Activated B cell treated with CpG ODN at 0.5 μM for 24 hours (primary cell): ENCODE measurements at regions not wholly inside any gene's neighbourhood (a gene's known extent, or its start where the extent isn't known, plus 50 kb on each side); places are given as distances from the start of the nearest gene placed in this dataset.
"Not testable (repeated sequence)": the region's sequence is repeated elsewhere in the genome, so short reads cannot be mapped to it uniquely, and the experiment has no call there.

Experiments
- ATAC-seq: fragments of 200-7000 bp; cut with Tn5 transposase; one replicate; pipeline ENCODE4 v1.10.0; 2021; ENCODE audit warnings: low read depth, mild to moderate bottlenecking, moderate library complexity
- CTCF ChIA-PET: fragments of 350-600 bp; sonication (Branson Sonifier 250); formaldehyde crosslinking; loops from one replicate; lab custom pipeline; 2021; ENCODE audit warnings: antibody characterized with exemption; lab: Charles Lee
- POLR2A ChIA-PET: fragments of 350-600 bp; sonication (Branson Sonifier 250); formaldehyde crosslinking; loops from one replicate; lab custom pipeline; 2021; ENCODE audit warnings: antibody characterized with exemption; lab: Charles Lee
- DNase-seq: peaks from one replicate; pipeline ENCODE4 v3.0.0; 2022
- H3K27ac Mint-ChIP-seq: one replicate; pipeline ENCODE4 v1.8.0; 2020; ENCODE audit warnings: mixed read lengths
- H3K27me3 Mint-ChIP-seq: one replicate; pipeline ENCODE4 v1.8.0; 2021; ENCODE audit warnings: mixed read lengths
- H3K36me3 Mint-ChIP-seq: one replicate; pipeline ENCODE4 v1.8.0; 2021; ENCODE audit warnings: low read depth, mixed read lengths
- H3K4me1 Mint-ChIP-seq: one replicate; pipeline ENCODE4 v1.8.0; 2021; ENCODE audit warnings: mixed read lengths
- H3K4me3 Mint-ChIP-seq: one replicate; pipeline ENCODE4 v1.8.0; 2020; ENCODE audit warnings: mild to moderate bottlenecking, mixed read lengths
- H3K9me3 Mint-ChIP-seq: one replicate; pipeline ENCODE4 v1.8.0; 2020; ENCODE audit warnings: mixed read lengths
- intact Hi-C: fragments of 100-400 bp; cut with micrococcal nuclease; formaldehyde crosslinking; loops from one replicate; pipeline ENCODE4 v1.15.1; 2024
- TF ChIP-seq, protein P1 (sequence below): fragments of 200-600 bp; IDR thresholded peaks from one replicate; pipeline ENCODE4 v1.8.0; 2022; ENCODE audit warnings: antibody characterized with exemption, mild to moderate bottlenecking

DNA sequence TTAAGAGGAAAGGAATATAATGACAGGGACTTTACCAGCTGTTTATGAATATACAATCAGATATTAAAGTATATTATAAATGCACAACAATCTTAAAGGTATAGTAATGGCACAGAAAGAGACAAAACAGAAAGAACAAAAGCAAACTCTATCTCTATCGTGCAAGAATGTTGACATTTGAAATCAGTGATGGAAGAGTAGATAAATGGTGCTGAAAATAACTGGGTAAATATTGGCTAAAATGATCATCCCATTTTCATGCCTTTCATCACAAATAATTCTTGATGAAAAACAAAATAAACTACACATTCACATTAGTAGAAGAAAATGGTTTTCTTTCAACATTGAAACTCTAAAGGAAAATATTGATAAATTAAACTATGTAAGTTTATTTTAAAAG, 495.9 kb downstream of the IRS1 start:
- ChIA-PET CTCF (no interaction called here), POLR2A (no interaction called here)
- ATAC-seq (no peak), DNase-seq (no peak)
- TF ChIP-seq, protein P1, sequence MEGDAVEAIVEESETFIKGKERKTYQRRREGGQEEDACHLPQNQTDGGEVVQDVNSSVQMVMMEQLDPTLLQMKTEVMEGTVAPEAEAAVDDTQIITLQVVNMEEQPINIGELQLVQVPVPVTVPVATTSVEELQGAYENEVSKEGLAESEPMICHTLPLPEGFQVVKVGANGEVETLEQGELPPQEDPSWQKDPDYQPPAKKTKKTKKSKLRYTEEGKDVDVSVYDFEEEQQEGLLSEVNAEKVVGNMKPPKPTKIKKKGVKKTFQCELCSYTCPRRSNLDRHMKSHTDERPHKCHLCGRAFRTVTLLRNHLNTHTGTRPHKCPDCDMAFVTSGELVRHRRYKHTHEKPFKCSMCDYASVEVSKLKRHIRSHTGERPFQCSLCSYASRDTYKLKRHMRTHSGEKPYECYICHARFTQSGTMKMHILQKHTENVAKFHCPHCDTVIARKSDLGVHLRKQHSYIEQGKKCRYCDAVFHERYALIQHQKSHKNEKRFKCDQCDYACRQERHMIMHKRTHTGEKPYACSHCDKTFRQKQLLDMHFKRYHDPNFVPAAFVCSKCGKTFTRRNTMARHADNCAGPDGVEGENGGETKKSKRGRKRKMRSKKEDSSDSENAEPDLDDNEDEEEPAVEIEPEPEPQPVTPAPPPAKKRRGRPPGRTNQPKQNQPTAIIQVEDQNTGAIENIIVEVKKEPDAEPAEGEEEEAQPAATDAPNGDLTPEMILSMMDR = no peak
- Mint-ChIP-seq H3K27me3 (no peaks in the 10 kb centered on the region), H3K36me3 (no peaks in the 10 kb centered on the region), H3K4me1 (peaks cover 20% of the 10 kb centered on the region), H3K9me3 (no peaks in the 10 kb centered on the region), H3K27ac (no peak overlapping the region), H3K4me3 (no peak overlapping the region)
- intact Hi-C loops = loop anchor here (2.0 kb wide), 1 partner anchor 495 kb away; the partner anchor contains the start of gene IRS1

DNA sequence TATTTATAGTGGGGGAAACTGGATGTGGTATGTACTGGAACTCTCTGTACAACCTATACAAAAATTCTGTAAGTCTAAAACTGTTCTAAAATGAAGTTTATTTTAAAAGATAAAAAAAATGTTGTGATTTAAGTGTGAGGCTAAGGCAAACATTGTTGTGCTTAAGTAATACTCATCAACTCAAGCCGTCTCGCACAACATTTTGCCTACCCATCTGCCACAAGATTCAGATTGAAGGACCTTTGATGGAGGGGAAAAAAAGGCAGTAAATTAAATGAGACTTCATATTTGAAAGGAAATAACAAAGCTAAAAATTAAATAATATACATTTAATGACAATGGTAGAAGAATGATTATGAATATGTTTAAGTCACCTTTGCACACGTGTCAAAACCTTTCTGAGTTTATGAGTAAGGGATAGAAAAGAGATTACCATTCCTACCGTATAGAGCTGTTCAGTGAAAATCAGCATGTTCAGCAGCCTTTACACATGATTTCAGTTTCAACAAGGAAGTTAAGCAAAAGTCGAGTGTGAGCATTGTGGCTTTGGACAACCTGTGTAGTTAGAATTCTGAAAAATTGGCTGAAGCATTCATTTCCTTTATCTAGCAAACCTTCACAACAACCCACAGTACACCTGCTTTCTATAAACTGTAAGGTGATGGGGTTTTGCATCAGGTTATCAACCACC, 499.3 kb downstream of the IRS1 start:
- H3K9me3 Mint-ChIP-seq = no peaks in the 10 kb centered on the region
- ChIA-PET POLR2A (no interaction called here), CTCF (interaction anchor here (0.6 kb wide), 1 partner anchor 502 kb away, joined by 3 read pairs; no protein-coding TSS in a partner anchor)
- peaks cover 12% of the 10 kb centered on the region for H3K4me1 Mint-ChIP-seq
- no peak for DNase-seq
- no peaks in the 10 kb centered on the region for H3K27me3 Mint-ChIP-seq
- peak; percentile 58 for ATAC-seq
- intact Hi-C loops = no loop called here
- no peak overlapping the region for H3K27ac Mint-ChIP-seq
- no peaks in the 10 kb centered on the region for H3K36me3 Mint-ChIP-seq
- no peak overlapping the region for H3K4me3 Mint-ChIP-seq
- TF ChIP-seq, protein P1 = no peak

DNA sequence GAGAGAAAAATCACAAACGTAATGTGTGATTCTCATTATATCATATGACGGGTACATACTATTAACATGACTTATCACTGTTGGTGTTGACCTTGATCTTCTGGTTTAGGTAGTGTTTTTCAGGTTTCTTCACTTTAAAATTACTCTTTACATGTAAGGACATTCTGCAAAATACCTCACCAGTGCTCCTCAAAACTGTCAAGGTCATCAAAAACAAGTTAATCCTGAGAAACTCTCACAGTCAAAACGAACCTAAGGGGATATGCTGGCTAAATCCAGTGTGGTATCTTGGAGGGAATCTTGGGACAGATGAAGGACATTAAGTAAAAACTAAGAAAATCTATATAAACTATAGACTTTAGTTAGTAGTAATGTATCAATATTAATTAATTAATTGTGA, 499.8 kb downstream of the IRS1 start:
- Mint-ChIP-seq H3K27me3 (no peaks in the 10 kb centered on the region), H3K36me3 (no peaks in the 10 kb centered on the region), H3K4me3 (no peak overlapping the region), H3K27ac (no peak overlapping the region), H3K9me3 (no peaks in the 10 kb centered on the region), H3K4me1 (peaks cover 10% of the 10 kb centered on the region)
- TF ChIP-seq, protein P1 = no peak
- POLR2A ChIA-PET = no interaction called here
- no peak for DNase-seq
- CTCF ChIA-PET = no interaction called here
- intact Hi-C loops = loop anchor here (1.0 kb wide), 1 partner anchor 8 kb away; no protein-coding TSS in a partner anchor
- ATAC-seq = no peak

DNA sequence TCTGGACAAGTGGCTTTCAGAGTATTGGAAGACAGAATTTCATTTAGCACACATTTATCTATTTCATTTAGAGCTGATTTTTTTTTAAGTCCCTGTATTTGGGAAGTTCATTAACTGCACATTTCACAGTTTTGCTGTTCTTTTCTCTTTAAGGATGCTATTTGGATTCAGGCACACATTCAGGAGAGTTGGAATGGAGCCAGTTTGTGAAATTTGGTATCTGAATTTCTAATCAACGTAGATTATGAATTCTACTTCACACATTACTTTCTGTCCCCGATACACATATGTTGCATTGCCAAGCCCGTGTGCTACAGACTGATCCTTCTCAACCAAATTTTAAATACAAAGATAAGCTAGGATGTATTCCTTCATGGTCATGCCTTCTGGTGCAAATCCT, 503.9 kb downstream of the IRS1 start:
- intact Hi-C loops = no loop called here
- Mint-ChIP-seq H3K4me1 (peaks cover 3% of the 10 kb centered on the region), H3K9me3 (peaks cover 14% of the 10 kb centered on the region), H3K27me3 (peaks cover 4% of the 10 kb centered on the region), H3K36me3 (no peaks in the 10 kb centered on the region), H3K27ac (no peak overlapping the region), H3K4me3 (no peak overlapping the region)
- ChIA-PET CTCF (no interaction called here), POLR2A (no interaction called here)
- ATAC-seq (no peak), DNase-seq (no peak)
- TF ChIP-seq, protein P1 = no peak

DNA sequence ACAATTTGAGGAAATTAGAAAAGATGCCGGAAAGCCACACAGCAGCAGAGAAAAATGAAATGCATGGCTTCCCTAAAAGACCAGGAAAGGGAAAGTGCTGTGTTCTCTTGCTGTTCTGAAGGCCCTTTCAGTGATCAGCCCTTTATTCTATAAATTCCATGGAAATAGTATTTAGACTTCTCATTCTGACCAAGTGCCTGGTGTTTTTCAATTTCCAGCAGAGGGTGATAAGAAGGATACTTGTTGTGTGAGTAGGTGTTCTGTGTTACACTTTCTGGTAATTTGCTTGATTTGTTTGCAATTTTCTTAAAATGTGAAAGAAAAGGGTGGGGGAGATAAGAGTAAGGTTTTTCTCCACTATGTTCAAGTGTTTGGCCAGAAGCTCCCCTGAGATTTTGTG, 504.5 kb downstream of the IRS1 start:
- DNase-seq (no peak), ATAC-seq (no peak)
- TF ChIP-seq, protein P1 = no peak
- Mint-ChIP-seq H3K9me3 (peaks cover 18% of the 10 kb centered on the region), H3K36me3 (no peaks in the 10 kb centered on the region), H3K4me3 (no peak overlapping the region), H3K27ac (no peak overlapping the region), H3K4me1 (no peaks in the 10 kb centered on the region), H3K27me3 (peaks cover 4% of the 10 kb centered on the region)
- intact Hi-C loops = no loop called here
- ChIA-PET CTCF (no interaction called here), POLR2A (no interaction called here)

DNA sequence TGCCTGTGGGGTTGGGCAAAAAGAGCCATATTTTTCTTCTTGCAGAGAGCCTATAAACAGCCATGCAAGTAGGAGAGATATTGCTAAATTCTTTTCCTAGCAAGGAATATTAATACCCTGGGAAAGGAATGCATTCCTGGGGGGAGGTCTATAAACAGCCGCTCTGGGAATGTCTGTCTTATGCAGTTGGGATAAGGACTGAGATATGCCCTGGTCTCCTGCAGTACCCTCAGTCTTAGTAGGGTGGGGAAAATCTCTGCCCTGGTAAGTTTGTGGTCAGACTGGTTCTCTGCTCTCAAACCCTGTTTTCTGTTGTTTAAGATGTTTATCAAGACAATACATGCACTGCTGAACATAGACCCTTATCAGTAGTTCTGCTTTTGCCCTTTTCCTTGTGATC, 508.3 kb downstream of the IRS1 start:
- H3K27me3 Mint-ChIP-seq, intact Hi-C loops, DNase-seq, POLR2A ChIA-PET, H3K27ac Mint-ChIP-seq, H3K36me3 Mint-ChIP-seq, H3K4me1 Mint-ChIP-seq, ATAC-seq, CTCF ChIA-PET, H3K4me3 Mint-ChIP-seq: not testable (repeated sequence)
- H3K9me3 Mint-ChIP-seq = peaks cover 25% of the 10 kb centered on the region
